Neural cell (in vitro differentiated cells): ENCODE measurements at regions not wholly inside any gene's neighbourhood (a gene's known extent, or its start where the extent isn't known, plus 50 kb on each side); places are given as distances from the start of the nearest gene placed in this dataset.

ENCODE experiments used
- H2AFZ ChIP-seq: fragments of 200-600, 300-800 bp; sonication (generic), shearing (Covaris generic); 2 replicates; pipeline ENCODE4 v1.6.0; 2014; ENCODE audit warnings: low read depth, mild to moderate bottlenecking, antibody characterized with exemption, low read length, moderate library complexity
- H3F3A ChIP-seq: fragments of 200-600 bp; shearing (Covaris generic); 2 replicates; pipeline ENCODE4 v1.6.1; 2016; ENCODE audit warnings: mild to moderate bottlenecking, moderate library complexity, mixed read lengths, antibody characterized with exemption, low read length; ENCODE audit not compliant: insufficient read depth, poor library complexity, severe bottlenecking
- H3K27ac ChIP-seq: fragments of 200-600, 300-800 bp; sonication (generic), shearing (Covaris generic); 2 replicates; pipeline ENCODE4 v1.5.1; 2014; ENCODE audit warnings: mild to moderate bottlenecking, low read length, moderate library complexity
- H3K27me3 ChIP-seq: fragments of 300-800, 200-600 bp; sonication (generic), shearing (Covaris generic); 2 replicates; pipeline ENCODE4 v1.6.0; 2014; ENCODE audit warnings: mild to moderate bottlenecking, low read depth, low read length, moderate library complexity; ENCODE audit not compliant: insufficient read depth
- H3K36me3 ChIP-seq: fragments of 300-800, 200-600 bp; sonication (generic), shearing (Covaris generic); 2 replicates; pipeline ENCODE4 v1.5.1; 2014; ENCODE audit warnings: mild to moderate bottlenecking, antibody characterized with exemption, low read length, moderate library complexity; ENCODE audit not compliant: insufficient read depth
- H3K4me2 ChIP-seq: fragments of 300-800, 200-600 bp; sonication (generic), shearing (Covaris generic); 2 replicates; pipeline ENCODE4 v1.6.0; 2014; ENCODE audit warnings: mild to moderate bottlenecking, low read length
- H3K4me3 ChIP-seq: fragments of 300-800, 200-600 bp; sonication (generic), shearing (Covaris generic); 2 replicates; pipeline ENCODE4 v1.5.1; 2014; ENCODE audit warnings: mild to moderate bottlenecking, low read length, moderate library complexity
- H3K79me2 ChIP-seq: fragments of 200-600 bp; shearing (Covaris generic); replicated peaks from 2 replicates; pipeline ENCODE4 v1.6.0; 2014; ENCODE audit warnings: mild to moderate bottlenecking, low read length, moderate library complexity; ENCODE audit not compliant: insufficient read depth
- H3K9ac ChIP-seq: fragments of 300-800, 200-600 bp; sonication (generic), shearing (Covaris generic); 2 replicates; pipeline ENCODE4 v1.6.1; 2016; ENCODE audit warnings: mild to moderate bottlenecking, low read length, mixed read lengths
- H3K9me2 ChIP-seq: fragments of 200-600 bp; shearing (Covaris generic); 2 replicates; pipeline ENCODE4 v1.6.1; 2016; ENCODE audit warnings: mild to moderate bottlenecking, low read length, mixed read lengths; ENCODE audit not compliant: insufficient read depth
- H3K9me3 ChIP-seq: fragments of 200-600, 300-800 bp; sonication (generic), shearing (Covaris generic); 2 replicates; pipeline ENCODE4 v1.6.1; 2016; ENCODE audit warnings: mild to moderate bottlenecking, mixed run types, low read length, moderate library complexity, mixed read lengths
- H4K20me1 ChIP-seq: fragments of 200-600 bp; shearing (Covaris generic); 2 replicates; pipeline ENCODE4 v1.6.1; 2016; ENCODE audit warnings: mild to moderate bottlenecking, mixed run types; ENCODE audit not compliant: insufficient read depth
- EP300 ChIP-seq: fragments of 450-650 bp; conservative IDR thresholded peaks from 2 replicates; pipeline ENCODE4 v1.6.1; 2014; ENCODE audit warnings: antibody characterized with exemption, mild to moderate bottlenecking, moderate library complexity; ENCODE audit not compliant: poor library complexity, severe bottlenecking
- EZH2 ChIP-seq: fragments of 200-600, 300-800 bp; shearing (Covaris generic), sonication (generic); IDR thresholded peaks from 2 replicates; pipeline ENCODE4 v1.6.1; 2014; ENCODE audit warnings: antibody characterized with exemption, low read length, borderline replicate concordance, mild to moderate bottlenecking; ENCODE audit not compliant: insufficient read depth, poor library complexity, severe bottlenecking
- MXI1 ChIP-seq: fragments of 450-650 bp; conservative IDR thresholded peaks from 2 replicates; pipeline ENCODE4 v1.6.1; 2014; ENCODE audit warnings: antibody characterized with exemption, mild to moderate bottlenecking; ENCODE audit not compliant: poor library complexity, severe bottlenecking
- POLR2AphosphoS5 ChIP-seq: IDR thresholded peaks from 2 replicates; pipeline ENCODE4 v1.6.1; 2012
- RAD21 ChIP-seq: fragments of 450-650 bp; conservative IDR thresholded peaks from 2 replicates; pipeline ENCODE4 v1.6.1; 2014; ENCODE audit warnings: antibody characterized with exemption, mild to moderate bottlenecking, moderate library complexity
- SMC3 ChIP-seq: fragments of 450-650 bp; conservative IDR thresholded peaks from 2 replicates; pipeline ENCODE4 v1.6.1; 2014; ENCODE audit warnings: antibody characterized with exemption, mild to moderate bottlenecking, moderate library complexity; ENCODE audit not compliant: poor library complexity
- TAF1 ChIP-seq: IDR thresholded peaks from 2 replicates; pipeline ENCODE4 v1.6.1; 2012; ENCODE audit warnings: low read depth
- TF ChIP-seq, protein P1 (sequence below): IDR thresholded peaks from 2 replicates; pipeline ENCODE4 v1.6.1; 2012; ENCODE audit warnings: borderline replicate concordance
- TF ChIP-seq, protein P2 (sequence below): fragments of 450-650 bp; IDR thresholded peaks from 2 replicates; pipeline ENCODE4 v1.5.1; 2014; ENCODE audit warnings: antibody characterized with exemption, mild to moderate bottlenecking, moderate library complexity; ENCODE audit not compliant: poor library complexity, severe bottlenecking

DNA sequence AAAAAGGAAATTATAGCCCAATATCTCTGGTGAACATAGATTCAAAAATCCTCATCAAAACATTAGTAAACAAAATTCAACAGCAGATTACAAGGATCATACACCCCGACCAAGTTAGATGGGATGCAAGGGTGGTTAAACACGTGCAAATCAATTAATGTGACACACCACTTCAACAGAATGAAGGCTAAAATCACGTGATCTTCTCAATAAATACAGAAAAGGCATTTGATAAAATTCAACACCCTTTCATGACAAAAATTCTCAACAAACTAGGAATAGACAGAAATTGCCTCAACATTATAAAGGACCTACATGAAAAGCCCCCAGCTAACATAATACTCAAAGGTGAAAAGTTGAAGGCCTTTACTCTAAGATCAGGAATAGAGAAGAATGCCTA, 590.8 kb upstream of the FZD8 start:
- Histone ChIP-seq H3K4me3 (no peak overlapping the region), H3K27me3 (no peaks in the 10 kb centered on the region), H3F3A (no peaks in the 10 kb centered on the region), H2AFZ (no peak overlapping the region), H3K9me3 (no peaks in the 10 kb centered on the region), H4K20me1 (no peaks in the 10 kb centered on the region), H3K4me2 (no peak overlapping the region), H3K9ac (no peak overlapping the region), H3K9me2 (no peaks in the 10 kb centered on the region), H3K79me2 (no peaks in the 10 kb centered on the region), H3K27ac (no peak overlapping the region), H3K36me3 (no peaks in the 10 kb centered on the region)
- TF ChIP-seq EP300: no peak
- TF ChIP-seq MXI1: no peak
- TF ChIP-seq, protein P1, sequence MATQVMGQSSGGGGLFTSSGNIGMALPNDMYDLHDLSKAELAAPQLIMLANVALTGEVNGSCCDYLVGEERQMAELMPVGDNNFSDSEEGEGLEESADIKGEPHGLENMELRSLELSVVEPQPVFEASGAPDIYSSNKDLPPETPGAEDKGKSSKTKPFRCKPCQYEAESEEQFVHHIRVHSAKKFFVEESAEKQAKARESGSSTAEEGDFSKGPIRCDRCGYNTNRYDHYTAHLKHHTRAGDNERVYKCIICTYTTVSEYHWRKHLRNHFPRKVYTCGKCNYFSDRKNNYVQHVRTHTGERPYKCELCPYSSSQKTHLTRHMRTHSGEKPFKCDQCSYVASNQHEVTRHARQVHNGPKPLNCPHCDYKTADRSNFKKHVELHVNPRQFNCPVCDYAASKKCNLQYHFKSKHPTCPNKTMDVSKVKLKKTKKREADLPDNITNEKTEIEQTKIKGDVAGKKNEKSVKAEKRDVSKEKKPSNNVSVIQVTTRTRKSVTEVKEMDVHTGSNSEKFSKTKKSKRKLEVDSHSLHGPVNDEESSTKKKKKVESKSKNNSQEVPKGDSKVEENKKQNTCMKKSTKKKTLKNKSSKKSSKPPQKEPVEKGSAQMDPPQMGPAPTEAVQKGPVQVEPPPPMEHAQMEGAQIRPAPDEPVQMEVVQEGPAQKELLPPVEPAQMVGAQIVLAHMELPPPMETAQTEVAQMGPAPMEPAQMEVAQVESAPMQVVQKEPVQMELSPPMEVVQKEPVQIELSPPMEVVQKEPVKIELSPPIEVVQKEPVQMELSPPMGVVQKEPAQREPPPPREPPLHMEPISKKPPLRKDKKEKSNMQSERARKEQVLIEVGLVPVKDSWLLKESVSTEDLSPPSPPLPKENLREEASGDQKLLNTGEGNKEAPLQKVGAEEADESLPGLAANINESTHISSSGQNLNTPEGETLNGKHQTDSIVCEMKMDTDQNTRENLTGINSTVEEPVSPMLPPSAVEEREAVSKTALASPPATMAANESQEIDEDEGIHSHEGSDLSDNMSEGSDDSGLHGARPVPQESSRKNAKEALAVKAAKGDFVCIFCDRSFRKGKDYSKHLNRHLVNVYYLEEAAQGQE: no peak
- no peak for TF ChIP-seq SMC3
- TF ChIP-seq EZH2: no peak
- no peak for TF ChIP-seq POLR2AphosphoS5

DNA sequence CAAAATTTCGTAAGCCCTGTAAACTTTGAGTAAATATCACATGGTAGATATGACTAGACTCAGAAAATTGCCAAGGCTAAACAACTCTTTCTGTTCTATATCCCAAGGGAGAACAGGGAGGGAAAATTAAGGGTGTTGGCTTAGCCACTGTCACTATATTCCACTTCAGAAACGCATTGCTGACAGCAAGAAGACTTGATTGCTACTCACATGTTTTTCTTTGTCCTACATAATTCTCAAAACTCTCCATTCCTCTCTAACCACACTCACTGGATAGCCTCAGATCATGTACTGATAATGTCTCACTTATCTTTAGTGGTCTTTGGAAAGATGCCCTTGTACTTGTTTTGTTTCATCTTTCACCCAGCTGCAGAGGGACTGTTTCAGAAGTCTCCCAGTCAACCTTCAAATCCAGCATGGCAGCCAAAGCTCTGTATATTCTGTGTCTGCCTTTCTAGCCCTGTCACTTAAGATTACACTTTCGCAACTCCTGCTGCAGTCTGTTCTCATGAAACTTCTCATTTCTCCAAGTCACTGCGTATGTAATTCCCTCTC, 582.4 kb upstream of the FZD8 start:
- no peak overlapping the region for H2AFZ ChIP-seq
- no peak overlapping the region for H3K27ac ChIP-seq
- H3F3A ChIP-seq: no peaks in the 10 kb centered on the region
- TF ChIP-seq TAF1 (no peak), EP300 (no peak), MXI1 (no peak), SMC3 (no peak), EZH2 (no peak), POLR2AphosphoS5 (no peak), RAD21 (no peak)
- TF ChIP-seq, protein P1: no peak
- TF ChIP-seq, protein P2, sequence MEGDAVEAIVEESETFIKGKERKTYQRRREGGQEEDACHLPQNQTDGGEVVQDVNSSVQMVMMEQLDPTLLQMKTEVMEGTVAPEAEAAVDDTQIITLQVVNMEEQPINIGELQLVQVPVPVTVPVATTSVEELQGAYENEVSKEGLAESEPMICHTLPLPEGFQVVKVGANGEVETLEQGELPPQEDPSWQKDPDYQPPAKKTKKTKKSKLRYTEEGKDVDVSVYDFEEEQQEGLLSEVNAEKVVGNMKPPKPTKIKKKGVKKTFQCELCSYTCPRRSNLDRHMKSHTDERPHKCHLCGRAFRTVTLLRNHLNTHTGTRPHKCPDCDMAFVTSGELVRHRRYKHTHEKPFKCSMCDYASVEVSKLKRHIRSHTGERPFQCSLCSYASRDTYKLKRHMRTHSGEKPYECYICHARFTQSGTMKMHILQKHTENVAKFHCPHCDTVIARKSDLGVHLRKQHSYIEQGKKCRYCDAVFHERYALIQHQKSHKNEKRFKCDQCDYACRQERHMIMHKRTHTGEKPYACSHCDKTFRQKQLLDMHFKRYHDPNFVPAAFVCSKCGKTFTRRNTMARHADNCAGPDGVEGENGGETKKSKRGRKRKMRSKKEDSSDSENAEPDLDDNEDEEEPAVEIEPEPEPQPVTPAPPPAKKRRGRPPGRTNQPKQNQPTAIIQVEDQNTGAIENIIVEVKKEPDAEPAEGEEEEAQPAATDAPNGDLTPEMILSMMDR: no peak
- H4K20me1 ChIP-seq: no peaks in the 10 kb centered on the region
- no peaks in the 10 kb centered on the region for H3K36me3 ChIP-seq
- no peaks in the 10 kb centered on the region for H3K79me2 ChIP-seq
- H3K9me3 ChIP-seq: no peaks in the 10 kb centered on the region
- H3K4me3 ChIP-seq: no peak overlapping the region
- no peaks in the 10 kb centered on the region for H3K27me3 ChIP-seq
- H3K9ac ChIP-seq: no peak overlapping the region
- H3K9me2 ChIP-seq: no peaks in the 10 kb centered on the region
- H3K4me2 ChIP-seq: no peak overlapping the region
